WI38 (cell line): ENCODE measurements at regions not wholly inside any gene's neighbourhood (a gene's known extent, or its start where the extent isn't known, plus 50 kb on each side); places are given as distances from the start of the nearest gene placed in this dataset.
"Not testable (repeated sequence)": the region's sequence is repeated elsewhere in the genome, so short reads cannot be mapped to it uniquely, and the experiment has no call there.

ENCODE experiments used
- H3K4me3 ChIP-seq: 2 replicates; pipeline ENCODE4 v1.5.1; 2011; ENCODE audit warnings: low read depth, mild to moderate bottlenecking, control low read depth, low read length
- TF ChIP-seq, protein P1 (sequence below): IDR thresholded peaks from 2 replicates; pipeline ENCODE4 v1.5.1; 2012; ENCODE audit warnings: low read depth, mild to moderate bottlenecking, control low read depth, low read length

DNA sequence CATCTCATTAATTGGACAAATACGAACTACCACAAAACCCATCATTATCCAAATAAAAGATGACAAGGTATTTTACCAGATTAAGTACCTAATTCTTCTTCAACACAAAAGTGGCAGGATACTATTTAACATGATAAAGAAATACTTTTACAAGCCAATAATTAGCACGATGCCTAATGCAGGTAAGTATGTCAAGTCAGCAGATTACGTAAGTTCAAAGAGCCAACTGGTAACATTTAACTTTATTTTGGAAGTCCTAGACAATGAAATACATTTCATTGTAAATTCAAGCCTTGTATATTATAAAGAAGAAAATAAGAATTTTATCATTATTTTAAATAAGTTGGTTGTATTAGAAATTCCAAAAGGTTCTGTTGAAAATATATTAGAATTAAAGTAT, 535.3 kb upstream of the SOX9 start:
- H3K4me3 ChIP-seq: no peak overlapping the region
- TF ChIP-seq, protein P1, sequence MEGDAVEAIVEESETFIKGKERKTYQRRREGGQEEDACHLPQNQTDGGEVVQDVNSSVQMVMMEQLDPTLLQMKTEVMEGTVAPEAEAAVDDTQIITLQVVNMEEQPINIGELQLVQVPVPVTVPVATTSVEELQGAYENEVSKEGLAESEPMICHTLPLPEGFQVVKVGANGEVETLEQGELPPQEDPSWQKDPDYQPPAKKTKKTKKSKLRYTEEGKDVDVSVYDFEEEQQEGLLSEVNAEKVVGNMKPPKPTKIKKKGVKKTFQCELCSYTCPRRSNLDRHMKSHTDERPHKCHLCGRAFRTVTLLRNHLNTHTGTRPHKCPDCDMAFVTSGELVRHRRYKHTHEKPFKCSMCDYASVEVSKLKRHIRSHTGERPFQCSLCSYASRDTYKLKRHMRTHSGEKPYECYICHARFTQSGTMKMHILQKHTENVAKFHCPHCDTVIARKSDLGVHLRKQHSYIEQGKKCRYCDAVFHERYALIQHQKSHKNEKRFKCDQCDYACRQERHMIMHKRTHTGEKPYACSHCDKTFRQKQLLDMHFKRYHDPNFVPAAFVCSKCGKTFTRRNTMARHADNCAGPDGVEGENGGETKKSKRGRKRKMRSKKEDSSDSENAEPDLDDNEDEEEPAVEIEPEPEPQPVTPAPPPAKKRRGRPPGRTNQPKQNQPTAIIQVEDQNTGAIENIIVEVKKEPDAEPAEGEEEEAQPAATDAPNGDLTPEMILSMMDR: no peak

DNA sequence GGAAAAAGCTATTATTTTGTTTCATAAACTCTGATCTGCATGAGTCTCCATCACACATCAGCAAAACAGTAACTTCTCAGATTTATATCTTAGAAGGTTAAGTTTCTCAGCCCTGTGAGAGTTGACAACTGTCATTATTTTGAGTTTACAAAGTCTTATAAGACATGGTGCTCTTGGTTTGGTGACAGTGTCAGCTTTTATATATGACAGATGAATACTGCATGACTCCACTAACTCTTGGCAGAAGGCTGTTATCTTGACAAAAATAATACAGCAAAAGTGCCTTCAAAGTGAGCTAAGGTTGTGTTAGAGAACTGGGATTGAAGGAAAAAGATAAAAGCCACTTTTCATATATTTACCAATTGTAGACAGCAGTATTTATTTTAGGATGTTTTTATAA, 528.4 kb upstream of the SOX9 start:
- no peak overlapping the region for H3K4me3 ChIP-seq
- TF ChIP-seq, protein P1: no peak

DNA sequence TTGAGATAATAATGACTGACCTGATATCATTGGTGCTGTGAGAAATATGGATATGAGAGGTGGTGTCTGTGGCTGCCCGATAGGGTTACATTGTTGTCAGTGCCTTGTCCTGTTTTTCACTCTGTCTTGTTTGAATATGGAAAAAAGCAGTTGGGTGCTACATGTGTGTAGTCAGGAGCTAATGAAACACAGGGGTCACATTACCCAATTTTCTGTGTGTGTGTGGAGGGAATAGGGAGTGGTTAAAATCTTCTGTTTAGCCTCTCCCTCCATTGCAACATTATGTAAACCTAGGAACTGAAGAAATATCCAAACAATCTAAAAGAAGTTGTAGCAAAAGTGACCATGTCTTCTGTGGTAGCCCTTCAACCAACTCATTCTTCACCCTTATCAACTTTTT, 527.7 kb upstream of the SOX9 start:
- TF ChIP-seq, protein P1: no peak

DNA sequence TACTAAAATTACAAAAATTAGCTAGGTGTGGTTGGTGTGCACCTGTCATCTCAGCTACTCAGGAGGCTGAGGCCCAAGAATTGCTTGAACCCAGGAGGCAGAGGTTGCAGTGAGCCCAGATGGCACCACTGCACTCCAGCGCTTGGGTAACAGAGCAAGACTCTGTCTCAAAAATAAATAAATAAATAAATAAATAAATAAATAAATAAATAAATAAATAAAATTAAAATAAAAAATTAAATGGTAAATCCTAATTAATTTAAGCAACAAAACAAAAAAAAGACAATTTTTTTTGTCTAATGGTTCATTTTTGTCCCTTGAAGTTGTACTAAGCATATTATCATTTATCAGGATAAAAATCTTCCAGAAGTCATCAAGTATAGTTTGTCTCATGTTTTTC, 521.2 kb upstream of the SOX9 start:
- H3K4me3 ChIP-seq: not testable (repeated sequence)

More for the DNA sequence above, 527.7 kb upstream of the SOX9 start:
- H3K4me3 ChIP-seq: no peak overlapping the region

DNA sequence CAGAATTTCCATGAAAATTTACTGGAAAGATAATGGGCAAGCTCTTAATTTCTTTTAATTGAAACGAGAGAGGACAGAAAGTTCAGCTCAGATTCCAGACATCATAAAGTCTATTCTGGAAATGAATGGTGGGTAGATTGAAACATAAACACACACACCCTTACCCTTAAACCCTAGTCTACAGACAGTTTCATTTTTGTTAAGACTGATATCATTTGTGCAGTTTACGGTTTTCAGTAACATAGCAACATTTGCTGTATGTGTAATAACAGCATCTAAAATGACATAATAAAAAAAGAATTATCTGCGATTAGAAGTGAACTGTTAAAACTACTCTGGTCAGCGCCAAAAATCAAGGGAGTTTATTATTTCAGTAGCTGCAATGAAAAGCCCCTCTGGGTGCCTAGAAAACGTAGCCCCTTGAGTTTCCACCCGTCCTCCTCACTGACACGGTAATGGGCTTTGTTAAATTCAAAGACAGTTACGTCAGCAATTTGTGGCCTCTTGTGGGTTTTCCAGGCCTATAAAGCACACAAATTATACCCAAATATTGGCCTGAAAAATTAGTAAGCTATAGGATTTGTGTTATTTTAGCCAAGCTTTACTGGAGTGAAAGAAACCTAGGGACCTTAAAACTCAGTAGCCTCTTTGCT, 520.6 kb upstream of the SOX9 start:
- TF ChIP-seq, protein P1: no peak
- H3K4me3 ChIP-seq: no peak overlapping the region

DNA sequence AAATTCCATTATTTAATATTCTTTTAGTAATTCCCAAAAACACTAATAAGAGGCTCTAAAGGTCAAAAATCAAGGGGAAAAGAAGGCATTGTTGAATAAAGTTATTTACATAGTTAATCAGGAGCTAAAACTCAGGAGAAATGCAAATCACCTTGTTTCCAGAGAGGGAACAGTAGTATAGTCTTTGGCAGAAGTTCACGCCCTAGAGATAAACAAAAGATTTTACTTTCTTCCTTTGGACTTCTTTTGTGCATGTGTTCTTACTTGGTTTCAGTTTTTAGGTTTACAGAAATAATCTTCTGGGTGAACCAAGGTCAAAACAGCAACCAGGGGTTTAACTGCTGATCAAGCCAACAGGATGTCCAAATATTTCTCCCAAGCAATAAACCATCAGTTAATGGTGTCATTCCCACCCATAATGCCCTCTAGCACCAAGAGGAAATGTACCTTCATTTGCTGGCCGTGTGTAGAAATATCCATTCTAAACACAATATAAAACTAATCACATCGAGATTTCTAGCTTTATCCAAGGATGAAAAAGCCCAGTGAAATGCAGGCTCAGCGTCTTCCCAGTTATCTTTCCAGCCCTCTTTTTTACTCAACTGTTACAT, 518.8 kb upstream of the SOX9 start:
- no peak overlapping the region for H3K4me3 ChIP-seq
- TF ChIP-seq, protein P1: no peak

DNA sequence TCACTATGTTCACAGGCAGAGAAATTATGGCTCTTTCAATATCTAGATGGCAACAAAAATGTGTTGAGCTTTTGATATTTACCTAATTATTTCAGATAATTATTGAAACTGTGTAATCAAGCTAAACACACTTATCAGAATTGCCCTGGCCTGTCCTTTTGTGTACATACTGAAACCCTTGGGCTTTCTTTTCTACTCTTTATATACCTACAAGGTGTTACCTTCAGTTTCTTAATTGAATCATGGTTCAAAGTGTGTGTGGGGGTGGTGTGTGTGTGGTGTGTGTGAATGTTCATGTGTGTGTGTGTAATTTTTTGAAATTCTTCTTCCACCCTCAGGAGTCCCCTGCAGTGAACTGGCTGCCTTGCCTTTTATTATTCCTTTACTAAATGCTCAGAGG, 506.8 kb upstream of the SOX9 start:
- H3K4me3 ChIP-seq: no peak overlapping the region
- TF ChIP-seq, protein P1: no peak

DNA sequence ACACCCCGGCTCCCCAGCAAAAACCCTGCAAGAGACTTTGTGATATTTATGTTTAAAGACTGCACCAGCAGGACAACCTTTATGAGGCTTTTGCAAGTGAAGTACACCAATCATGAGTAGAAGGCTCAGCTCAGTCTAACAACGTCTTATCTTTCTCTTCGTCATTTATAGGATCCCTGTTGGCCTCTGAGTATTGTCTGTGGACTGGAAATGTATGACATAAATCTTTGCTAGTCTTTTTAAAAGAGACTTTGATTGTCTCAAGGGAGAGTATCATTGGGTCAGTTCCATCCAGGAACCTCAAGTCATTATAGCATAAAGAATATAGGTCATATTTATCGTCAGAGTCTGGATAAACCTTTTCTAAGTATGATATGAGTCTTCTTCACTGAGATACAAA, 505.0 kb upstream of the SOX9 start:
- TF ChIP-seq, protein P1: no peak
- no peak overlapping the region for H3K4me3 ChIP-seq

DNA sequence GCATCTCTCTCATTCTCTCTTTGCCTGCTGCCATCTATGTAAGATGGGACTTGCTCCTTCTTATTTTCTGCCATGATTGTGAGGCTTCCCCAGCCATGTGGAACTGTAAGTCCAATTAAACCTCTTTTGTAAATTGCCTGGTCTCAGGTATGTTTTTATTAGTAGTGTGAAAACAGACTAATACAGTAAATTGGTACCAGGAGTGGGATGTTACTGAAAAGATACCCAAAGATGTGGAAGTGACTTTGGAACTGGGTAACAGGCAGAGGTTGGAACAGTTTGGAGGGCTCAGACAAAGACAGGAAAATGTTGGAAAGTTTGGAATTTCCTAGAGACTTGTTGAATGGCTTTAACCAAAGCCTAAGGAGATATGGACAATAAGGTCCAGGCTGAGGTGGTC, 503.1 kb upstream of the SOX9 start:
- not testable (repeated sequence) for H3K4me3 ChIP-seq
